Amygdala (tissue), 56 donors: ENCODE measurements at regions not wholly inside any gene's neighbourhood (a gene's known extent, or its start where the extent isn't known, plus 50 kb on each side); places are given as distances from the start of the nearest gene placed in this dataset.
A peak's percentile ranks its signal among the peaks of the same experiment; 100 is the strongest.
"Not testable (repeated sequence)": the region's sequence is repeated elsewhere in the genome, so short reads cannot be mapped to it uniquely, and the experiment has no call there.

Experiments used
- DNase-seq, 56 donors: peaks; one replicate each; lab custom pipeline; 2025; lab: John Stamatoyannopoulos, UW

GRCh38 chr13:101003566-101003965 is 329.0 kb upstream of the TMTC4 start:
- DNase-seq, result no peak

GRCh38 chr13:100989392-100989791 is 314.8 kb upstream of the TMTC4 start:
- no peak for DNase-seq

DNA sequence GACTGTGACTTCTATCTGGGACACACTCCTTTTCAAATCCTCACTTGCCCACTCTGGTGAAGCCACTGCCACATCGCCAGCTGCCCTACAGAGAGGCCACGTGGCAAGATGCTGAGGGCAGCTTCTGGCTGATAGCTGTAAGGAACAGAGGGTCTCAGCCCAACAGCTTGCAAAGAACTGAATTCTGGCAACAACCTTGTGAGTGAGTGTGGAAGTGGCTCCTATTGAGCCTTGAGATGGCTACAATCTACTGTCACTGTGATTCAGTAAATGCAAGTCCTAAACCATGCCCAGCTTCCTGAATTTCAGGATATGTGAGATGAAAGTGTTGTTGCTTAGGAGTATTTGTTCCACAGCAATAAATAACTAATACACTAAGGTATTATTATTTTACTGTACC is 314.3 kb upstream of the TMTC4 start:
- DNase-seq, result no peak

GRCh38 chr13:100987948-100988347 is 313.4 kb upstream of the TMTC4 start:
- peak in 28 of 56 donors; percentile 0 to 59 (median 7) for DNase-seq

GRCh38 chr13:100986571-100986970 is 312.0 kb upstream of the TMTC4 start:
- DNase-seq, result no peak

DNA sequence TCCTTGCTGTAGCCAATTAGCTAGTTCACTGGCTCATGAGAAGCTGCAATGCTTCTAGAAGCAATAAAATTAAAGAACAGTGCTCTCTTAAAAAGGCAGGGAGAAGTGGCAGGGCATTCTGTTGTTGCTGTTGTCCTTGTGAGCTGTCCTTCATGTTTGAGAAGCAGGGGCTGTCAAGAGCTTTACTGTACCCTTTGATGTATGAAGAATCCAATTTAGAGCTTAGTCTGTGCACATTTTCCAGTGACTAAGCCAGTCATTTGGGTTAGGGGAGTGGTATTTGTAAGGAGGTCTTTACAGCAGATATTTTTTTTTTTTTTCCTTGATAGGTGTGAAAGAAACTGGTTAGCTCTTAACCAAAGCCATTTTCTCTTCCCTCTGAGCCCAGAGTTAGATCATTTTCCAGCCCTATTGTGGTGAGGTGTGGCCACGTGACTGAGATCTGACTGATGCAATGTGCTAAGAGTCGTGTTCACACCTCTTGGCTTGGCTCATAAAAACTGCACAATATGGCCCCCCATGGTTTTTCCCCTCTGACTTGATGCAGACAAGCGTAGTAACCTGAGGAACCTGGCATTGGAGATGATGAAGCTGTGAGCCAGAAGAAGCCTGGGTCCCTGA is 309.6 kb upstream of the TMTC4 start:
- no peak for DNase-seq

GRCh38 chr13:100983111-100983510 is 308.5 kb upstream of the TMTC4 start:
- peak in 2 of 56 donors; percentile 1 to 3 for DNase-seq

- no peak for DNase-seq
Observed at GRCh38 chr13:100980171-100980570, 305.6 kb upstream of the TMTC4 start.

- peak in 2 of 56 donors; percentile 1 to 13 for DNase-seq
Observed at GRCh38 chr13:100977841-100978240, 303.2 kb upstream of the TMTC4 start.

DNA sequence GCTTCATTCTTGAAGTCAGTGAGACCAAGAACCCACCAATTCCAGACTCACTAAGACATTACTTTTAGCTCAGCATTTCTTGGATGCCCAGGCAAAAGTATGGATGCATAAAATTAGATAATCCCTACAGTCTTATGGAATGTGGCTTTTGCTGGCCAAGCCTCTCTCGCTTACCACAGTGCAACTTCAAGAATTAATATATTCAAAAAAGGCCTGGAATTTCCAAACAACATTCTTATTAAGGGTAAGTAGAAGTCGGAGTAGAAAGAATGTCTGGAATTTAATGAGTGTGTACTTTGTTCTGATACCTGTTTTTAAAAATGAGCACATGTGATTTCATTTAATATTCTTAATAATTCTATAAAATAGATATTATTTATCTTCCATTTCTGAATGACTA is 302.4 kb upstream of the TMTC4 start:
- DNase-seq, result no peak

GRCh38 chr13:100975666-100976065 is 301.1 kb upstream of the TMTC4 start:
- DNase-seq, result not testable (repeated sequence)

DNA sequence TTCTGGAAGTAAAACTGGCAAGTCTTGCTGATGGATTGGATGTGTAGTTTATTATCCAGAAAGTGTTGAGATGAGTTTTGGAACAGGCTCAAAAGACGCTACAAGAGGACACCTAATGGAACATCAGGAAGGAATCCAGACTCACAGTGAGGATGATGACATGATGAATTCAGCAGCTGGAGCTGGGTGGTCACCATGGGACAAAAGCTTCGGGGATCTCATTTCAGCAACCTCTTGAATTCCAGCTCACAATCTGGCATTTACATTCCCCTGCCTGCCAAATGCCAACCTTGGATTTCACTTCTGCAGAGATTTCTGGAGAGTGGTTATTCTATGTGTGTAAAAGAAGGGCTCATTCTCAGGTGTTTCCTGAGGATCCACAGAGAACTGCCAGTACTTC is 288.0 kb upstream of the TMTC4 start:
- no peak for DNase-seq

DNA sequence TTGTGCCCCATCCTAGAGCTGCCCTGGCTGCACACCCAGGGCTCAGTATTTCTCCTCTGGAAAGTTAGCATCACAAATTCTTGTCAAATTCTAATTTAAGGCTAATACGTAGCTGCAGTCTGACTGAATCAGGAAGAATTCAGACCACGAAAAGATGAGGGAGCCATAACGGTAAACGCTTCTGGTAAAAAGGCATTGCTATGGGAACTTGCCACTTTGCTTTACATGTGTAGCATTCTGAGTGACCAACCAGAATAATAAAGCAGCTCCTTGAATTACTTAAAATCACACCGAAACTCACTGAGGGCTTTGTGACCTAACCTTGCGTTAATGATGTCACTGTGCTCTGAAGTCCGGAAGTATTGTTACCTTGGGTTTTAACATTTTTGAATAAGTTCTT is 286.6 kb upstream of the TMTC4 start:
- no peak for DNase-seq

DNA sequence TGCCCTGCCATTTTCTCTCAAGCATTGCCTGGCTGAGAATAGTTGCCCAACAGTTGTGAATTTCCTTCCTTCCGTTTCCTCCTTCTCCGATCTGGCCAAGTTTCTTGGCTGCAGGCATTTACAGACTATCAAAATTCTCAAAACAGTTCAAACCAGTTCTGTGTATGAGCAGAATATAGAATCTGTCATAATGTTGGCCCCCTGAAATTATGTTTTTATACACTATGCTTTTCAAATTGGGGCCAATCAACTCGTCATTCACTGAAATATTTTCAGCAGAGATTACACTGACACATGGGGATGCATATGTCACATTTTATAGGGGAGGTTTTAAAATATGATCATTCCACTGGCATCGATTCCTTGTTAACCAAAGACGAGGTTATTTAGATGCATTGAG is 284.2 kb upstream of the TMTC4 start:
- DNase-seq, result no peak

GRCh38 chr13:100957741-100958140 is 283.1 kb upstream of the TMTC4 start:
- DNase-seq, result no peak

GRCh38 chr13:100954430-100955305 is 280.1 kb upstream of the TMTC4 start:
- DNase-seq, result peak in 1 of 56 donors; percentile 10

DNA sequence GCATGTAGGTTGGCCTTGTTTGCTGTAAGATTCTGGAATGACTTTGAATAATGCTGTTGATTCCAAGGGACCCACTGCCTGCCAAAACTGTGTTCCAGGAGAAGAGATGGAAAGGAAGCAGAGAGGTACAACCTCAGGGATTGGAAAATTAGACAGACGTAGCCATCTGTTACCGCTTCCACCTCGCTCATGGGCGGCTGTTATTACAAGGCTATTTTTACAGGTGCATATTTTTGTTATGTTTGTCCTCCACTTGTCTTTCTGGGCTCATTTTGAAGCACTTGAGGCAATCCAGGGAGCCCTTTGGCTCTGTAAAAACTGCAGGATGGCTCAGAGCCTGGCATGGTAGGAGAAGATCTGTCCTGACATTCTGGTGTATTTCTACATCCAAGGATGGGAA is 276.4 kb upstream of the TMTC4 start:
- DNase-seq, result no peak

- DNase-seq, result not testable (repeated sequence)
Observed at GRCh38 chr13:100948937-100949336, 274.3 kb upstream of the TMTC4 start.

DNA sequence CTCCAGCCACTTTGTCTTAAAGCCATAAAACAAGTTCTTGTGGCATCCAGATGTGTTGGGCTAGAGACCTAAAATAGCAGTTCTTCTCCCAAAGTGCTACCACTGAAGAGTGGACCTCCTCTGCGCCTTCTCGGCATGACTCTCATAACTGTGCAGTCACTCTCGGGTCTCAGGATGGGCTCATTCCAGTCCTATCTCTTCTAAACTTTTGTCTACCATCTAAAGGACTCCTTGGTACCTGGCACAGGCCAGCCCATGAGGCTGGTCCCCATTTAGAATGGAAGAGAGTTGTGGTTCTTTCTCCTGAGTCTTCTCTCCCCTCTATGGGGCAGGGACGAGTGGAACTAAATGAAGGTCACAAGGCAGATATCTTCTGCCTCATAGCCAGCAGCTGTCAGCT is 272.0 kb upstream of the TMTC4 start:
- no peak for DNase-seq

GRCh38 chr13:100944791-100945345 is 270.3 kb upstream of the TMTC4 start:
- DNase-seq, result no peak

- DNase-seq, result no peak
Observed at GRCh38 chr13:100942742-100943141, 268.1 kb upstream of the TMTC4 start.
